MCF 10A (cell line): ENCODE measurements at regions not wholly inside any gene's neighbourhood (a gene's known extent, or its start where the extent isn't known, plus 50 kb on each side); places are given as distances from the start of the nearest gene placed in this dataset.

Experiments used
- BruUV-seq: library from RNA; stranded (reverse); fragments of 400-500 nt; replicated peaks from 2 replicates; lab custom pipeline; 2021; lab: Mats Ljungman, UMichigan
- CTCF ChIA-PET: fragments of 300-600 bp; sonication (Branson Sonifier 250); formaldehyde crosslinking; extraction: SDS; loops from one replicate; lab custom pipeline; 2021; ENCODE audit warnings: antibody characterized with exemption, inconsistent platforms; lab: Yijun Ruan, JAX
- POLR2A ChIA-PET: fragments of 300-600, 350-650 bp; sonication (Branson Sonifier 250); formaldehyde crosslinking; extraction: SDS; loops from one replicate; lab custom pipeline; 2020; ENCODE audit warnings: antibody characterized with exemption, inconsistent platforms; lab: Yijun Ruan, JAX
- DNase-seq: peaks from one replicate; pipeline ENCODE4 v3.0.0-alpha.2; 2018; ENCODE audit not compliant: unreplicated experiment
- H3K27ac Mint-ChIP-seq: one replicate; pipeline ENCODE4 v1.8.0; 2022; ENCODE audit warnings: mild to moderate bottlenecking, low read depth, mixed read lengths; ENCODE audit not compliant: unreplicated experiment
- H3K27me3 Mint-ChIP-seq: one replicate; pipeline ENCODE4 v1.8.0; 2022; ENCODE audit warnings: mixed read lengths; ENCODE audit not compliant: insufficient read depth, unreplicated experiment
- H3K36me3 Mint-ChIP-seq: one replicate; pipeline ENCODE4 v1.8.0; 2022; ENCODE audit warnings: mild to moderate bottlenecking, moderate library complexity, mixed read lengths; ENCODE audit not compliant: insufficient read depth, unreplicated experiment
- H3K4me1 Mint-ChIP-seq: one replicate; pipeline ENCODE4 v1.8.0; 2022; ENCODE audit warnings: mixed read lengths; ENCODE audit not compliant: insufficient read depth, unreplicated experiment
- H3K4me3 Mint-ChIP-seq: one replicate; pipeline ENCODE4 v1.8.0; 2022; ENCODE audit warnings: mild to moderate bottlenecking, moderate library complexity, mixed read lengths; ENCODE audit not compliant: unreplicated experiment
- H3K9me3 Mint-ChIP-seq: one replicate; pipeline ENCODE4 v1.8.0; 2022; ENCODE audit warnings: mixed read lengths; ENCODE audit not compliant: unreplicated experiment
- intact Hi-C: fragments of 100-400 bp; cut with micrococcal nuclease; formaldehyde crosslinking; loops from 2 replicates; pipeline ENCODE4 v1.14.1; 2022
- TF ChIP-seq, protein P1 (sequence below): fragments of 200-600 bp; IDR thresholded peaks from one replicate; pipeline ENCODE4 v1.8.0; 2022; ENCODE audit warnings: antibody characterized with exemption, mild to moderate bottlenecking; ENCODE audit not compliant: unreplicated experiment

DNA sequence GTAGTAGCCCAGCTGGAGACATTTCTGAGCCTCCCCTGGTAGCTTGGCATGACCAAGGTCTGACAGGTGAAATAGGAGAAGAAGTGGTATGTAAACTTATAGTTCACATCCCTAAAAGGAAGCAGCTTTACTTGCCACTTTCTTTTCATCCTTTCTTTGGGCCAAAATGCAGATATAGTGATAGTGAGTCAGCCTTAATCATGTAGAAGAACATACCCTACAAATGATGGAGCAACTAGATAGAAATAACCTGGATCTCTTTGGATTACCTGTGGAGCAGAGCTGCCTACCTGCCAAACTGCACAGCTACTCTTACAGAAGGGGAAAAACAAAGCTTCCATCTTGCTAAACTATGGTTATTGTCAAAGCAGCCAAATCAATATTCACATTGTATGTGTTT lies 106.7 kb upstream of the LCORL start:
- intact Hi-C loops: no loop called here
- Mint-ChIP-seq H3K27me3 (no peaks in the 10 kb centered on the region), H3K36me3 (no peaks in the 10 kb centered on the region), H3K4me1 (peaks cover 11% of the 10 kb centered on the region), H3K4me3 (no peak overlapping the region), H3K9me3 (no peaks in the 10 kb centered on the region), H3K27ac (no peak overlapping the region)
- TF ChIP-seq, protein P1, sequence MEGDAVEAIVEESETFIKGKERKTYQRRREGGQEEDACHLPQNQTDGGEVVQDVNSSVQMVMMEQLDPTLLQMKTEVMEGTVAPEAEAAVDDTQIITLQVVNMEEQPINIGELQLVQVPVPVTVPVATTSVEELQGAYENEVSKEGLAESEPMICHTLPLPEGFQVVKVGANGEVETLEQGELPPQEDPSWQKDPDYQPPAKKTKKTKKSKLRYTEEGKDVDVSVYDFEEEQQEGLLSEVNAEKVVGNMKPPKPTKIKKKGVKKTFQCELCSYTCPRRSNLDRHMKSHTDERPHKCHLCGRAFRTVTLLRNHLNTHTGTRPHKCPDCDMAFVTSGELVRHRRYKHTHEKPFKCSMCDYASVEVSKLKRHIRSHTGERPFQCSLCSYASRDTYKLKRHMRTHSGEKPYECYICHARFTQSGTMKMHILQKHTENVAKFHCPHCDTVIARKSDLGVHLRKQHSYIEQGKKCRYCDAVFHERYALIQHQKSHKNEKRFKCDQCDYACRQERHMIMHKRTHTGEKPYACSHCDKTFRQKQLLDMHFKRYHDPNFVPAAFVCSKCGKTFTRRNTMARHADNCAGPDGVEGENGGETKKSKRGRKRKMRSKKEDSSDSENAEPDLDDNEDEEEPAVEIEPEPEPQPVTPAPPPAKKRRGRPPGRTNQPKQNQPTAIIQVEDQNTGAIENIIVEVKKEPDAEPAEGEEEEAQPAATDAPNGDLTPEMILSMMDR: no peak
- no peak for DNase-seq
- ChIA-PET CTCF (no interaction called here), POLR2A (no interaction called here)
- BruUV-seq: no TSS peak

DNA sequence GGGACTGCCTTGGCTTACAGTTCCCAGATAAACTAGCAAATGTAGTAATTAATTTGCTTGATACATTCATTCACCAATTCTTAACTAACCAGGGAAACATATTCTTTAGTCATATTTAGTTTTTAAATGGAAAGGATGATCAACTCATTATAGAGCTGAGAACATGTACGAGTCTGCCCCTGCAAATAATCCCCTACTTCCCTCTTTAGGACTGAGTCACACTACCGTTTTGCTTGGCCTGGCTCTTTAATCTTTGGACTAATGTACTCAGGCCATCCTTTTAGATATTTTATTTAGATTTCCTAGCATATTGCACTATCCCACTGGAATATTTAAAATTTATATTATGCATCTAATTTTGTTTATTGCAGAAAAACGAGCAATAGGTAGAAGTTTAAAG lies 105.5 kb upstream of the LCORL start:
- CTCF ChIA-PET: no interaction called here

DNA sequence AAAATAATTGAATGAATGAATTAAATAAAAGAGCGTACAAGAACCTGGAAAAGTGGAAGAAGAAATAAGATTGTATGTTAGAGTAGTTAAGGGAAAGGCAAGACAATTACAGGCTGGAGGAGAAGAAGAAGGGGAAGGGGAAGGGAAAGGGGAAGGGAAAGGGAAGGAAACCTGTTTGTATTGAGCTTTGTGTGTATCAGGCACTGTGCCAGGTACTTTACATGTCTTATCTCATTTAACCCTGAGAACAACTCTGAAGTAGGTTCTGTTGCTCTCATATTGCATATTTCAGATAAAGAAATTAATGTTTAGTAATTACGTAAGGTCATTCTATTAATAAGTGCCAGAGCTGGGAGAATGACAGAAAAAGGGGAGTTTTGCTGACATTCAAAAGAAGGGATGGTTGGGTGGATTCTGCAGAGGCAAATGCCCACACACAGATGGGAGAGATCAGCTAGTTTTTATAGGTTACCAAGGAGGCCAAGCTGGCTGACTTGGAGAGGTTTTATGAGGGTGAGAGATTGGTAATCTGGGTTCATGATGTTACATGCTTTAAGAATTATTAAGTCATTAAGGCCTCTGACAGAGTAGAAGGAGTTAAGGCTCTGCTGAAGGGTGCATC lies 92.3 kb upstream of the LCORL start:
- ChIA-PET POLR2A (no interaction called here), CTCF (no interaction called here)
- Mint-ChIP-seq H3K4me3 (no peak overlapping the region), H3K9me3 (no peaks in the 10 kb centered on the region), H3K27ac (no peak overlapping the region), H3K4me1 (no peaks in the 10 kb centered on the region), H3K27me3 (no peaks in the 10 kb centered on the region), H3K36me3 (no peaks in the 10 kb centered on the region)
- BruUV-seq: no TSS peak
- TF ChIP-seq, protein P1: no peak
- DNase-seq: no peak
- intact Hi-C loops: no loop called here

More for the DNA sequence above, 105.5 kb upstream of the LCORL start:
- Mint-ChIP-seq H3K27me3 (no peaks in the 10 kb centered on the region), H3K36me3 (no peaks in the 10 kb centered on the region), H3K4me1 (peaks cover 11% of the 10 kb centered on the region), H3K9me3 (no peaks in the 10 kb centered on the region), H3K4me3 (no peak overlapping the region), H3K27ac (no peak overlapping the region)
- intact Hi-C loops: no loop called here
- TF ChIP-seq, protein P1: no peak
- POLR2A ChIA-PET: interaction anchor here (0.7 kb wide), 1 partner anchor 310 kb away, joined by 3 read pairs; no protein-coding TSS in a partner anchor
- no peak for DNase-seq
- BruUV-seq: no TSS peak

DNA sequence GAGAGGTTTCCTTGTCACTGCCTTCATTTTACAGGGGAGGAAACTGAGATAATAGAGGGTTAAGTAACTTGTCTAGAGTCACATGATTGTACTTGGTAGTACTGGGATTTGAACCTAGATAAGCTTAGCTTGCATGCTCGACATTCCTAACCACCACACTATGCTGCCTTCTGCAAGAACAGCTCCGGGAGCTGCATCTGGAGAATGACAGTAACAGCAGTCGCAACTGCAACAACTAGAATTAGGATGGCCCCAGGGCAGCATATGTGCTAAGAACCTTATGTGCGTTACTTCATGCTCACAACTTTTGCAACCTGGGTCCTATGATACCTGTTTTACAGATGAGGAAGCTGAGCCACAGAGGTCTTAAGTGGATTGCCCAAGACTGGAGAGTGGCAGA lies 89.5 kb upstream of the LCORL start:
- Mint-ChIP-seq H3K36me3 (no peaks in the 10 kb centered on the region), H3K27me3 (no peaks in the 10 kb centered on the region), H3K27ac (no peak overlapping the region), H3K4me1 (peaks cover 13% of the 10 kb centered on the region), H3K9me3 (no peaks in the 10 kb centered on the region), H3K4me3 (no peak overlapping the region)
- BruUV-seq: no TSS peak
- ChIA-PET POLR2A (interaction anchor here (1.0 kb wide), 1 partner anchor 34 kb away, joined by 3 read pairs; no protein-coding TSS in a partner anchor), CTCF (no interaction called here)
- intact Hi-C loops: no loop called here
- TF ChIP-seq, protein P1: no peak
- peak; percentile 35 for DNase-seq
